NCI-H82 (cell line): ENCODE measurements at regions not wholly inside any gene's neighbourhood (a gene's known extent, or its start where the extent isn't known, plus 50 kb on each side); places are given as distances from the start of the nearest gene placed in this dataset.
A peak's percentile ranks its signal among the peaks of the same experiment; 100 is the strongest.
"Not testable (repeated sequence)": the region's sequence is repeated elsewhere in the genome, so short reads cannot be mapped to it uniquely, and the experiment has no call there.

Source experiments
- DNase-seq: peaks from one replicate; lab custom pipeline; 2025; lab: John Stamatoyannopoulos, UW

DNA sequence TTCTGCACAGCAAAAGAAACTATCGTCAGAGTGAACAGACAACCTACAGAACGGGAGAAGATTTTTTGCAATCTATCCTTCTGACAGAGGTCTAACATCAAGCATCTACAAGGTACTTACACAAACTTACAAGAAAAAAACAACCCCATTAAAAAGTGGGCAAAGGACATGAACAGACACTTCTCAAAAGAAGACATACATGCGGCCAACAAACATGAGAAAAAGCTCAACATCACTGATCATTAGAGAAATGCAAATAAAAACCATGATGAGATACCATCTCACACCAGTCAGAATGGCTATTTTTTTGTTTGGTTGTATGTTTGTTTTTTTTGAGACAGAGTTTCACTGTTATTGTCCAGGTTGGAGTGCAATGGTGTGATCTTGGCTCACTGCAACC is 131.5 kb upstream of the MED13 start:
- not testable (repeated sequence) for DNase-seq

DNA sequence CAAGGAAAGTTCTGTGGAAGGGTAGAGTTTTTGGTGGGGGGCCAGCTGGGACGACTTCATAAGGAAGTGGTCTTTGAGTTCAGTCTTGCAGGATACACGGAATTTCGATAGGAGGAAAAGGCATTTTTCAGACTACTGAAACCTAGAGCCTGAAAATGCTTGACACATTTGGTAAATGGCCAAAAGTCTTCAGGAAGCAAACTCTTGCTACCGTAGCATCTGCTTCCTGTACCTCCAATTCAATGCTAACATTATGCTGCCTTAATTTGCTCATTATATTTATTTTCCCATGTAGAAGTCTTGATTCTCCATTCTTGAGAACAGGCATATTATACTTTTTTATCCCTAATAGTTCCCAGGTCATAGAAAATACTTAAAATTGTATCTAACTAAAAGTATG is 129.3 kb upstream of the MED13 start:
- DNase-seq: no peak

DNA sequence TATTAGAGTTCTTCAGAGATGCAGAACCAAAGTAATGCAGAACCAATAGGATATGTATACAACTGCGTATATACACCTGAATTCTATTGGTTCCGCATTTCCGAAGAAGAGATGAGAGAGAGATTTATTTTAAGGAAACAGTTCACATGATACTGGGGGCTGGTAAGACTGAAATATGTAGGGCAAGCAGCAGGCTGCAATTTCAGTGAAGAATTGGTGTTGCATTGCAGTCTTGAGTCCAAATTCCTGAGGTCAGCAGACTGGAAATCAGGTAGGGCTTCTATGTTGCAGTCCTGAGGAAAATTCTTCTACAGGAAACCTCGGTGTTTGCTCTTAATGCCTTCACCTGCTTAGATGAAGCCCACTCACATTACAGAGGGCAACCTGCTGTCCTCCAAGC is 128.2 kb upstream of the MED13 start:
- no peak for DNase-seq

DNA sequence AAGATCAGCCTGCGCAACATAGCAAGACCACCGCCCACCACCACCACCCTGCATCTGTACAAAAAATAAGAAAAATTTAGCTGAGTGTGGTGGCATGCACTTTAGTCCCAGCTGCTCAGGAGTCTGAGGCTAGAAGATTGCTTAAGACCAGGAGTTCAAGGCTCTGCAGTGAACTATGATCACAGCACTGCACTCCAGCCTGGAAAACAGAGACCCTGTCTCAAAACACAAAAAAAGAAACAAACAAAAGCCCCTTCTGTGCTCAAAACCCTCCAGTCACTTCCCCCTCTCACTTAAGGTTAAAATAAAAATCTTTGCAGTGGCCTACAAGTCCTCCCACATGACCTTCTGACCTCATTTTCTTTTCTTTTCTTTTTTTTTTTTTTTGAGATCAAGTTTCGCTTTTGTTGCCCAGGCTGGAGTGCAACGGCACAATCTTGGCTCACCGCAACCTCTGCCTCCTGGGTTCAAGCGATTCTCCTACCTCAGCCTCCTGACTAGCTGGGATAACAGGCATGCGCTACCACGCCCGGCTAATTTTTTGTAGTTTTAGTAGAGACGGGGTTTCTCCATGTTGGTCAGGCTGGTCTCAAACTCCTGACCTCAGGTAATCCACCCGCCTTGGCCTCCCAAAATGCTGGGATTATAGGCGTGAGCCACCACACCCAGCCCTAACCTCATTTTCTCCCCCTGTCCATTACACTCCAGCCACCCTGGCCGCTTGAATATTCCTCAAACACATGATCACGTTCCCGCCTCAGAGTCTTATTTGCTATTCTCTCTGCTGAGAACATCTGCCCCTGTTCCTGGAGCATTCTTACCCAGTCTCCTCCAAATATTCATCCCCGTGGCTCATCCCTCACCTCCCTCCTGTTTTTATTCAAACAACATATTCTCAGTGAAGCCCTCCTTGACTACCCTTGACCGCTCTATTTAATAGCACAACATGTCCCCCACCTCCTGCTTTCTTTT is 126.6 kb upstream of the MED13 start:
- DNase-seq: no peak

DNA sequence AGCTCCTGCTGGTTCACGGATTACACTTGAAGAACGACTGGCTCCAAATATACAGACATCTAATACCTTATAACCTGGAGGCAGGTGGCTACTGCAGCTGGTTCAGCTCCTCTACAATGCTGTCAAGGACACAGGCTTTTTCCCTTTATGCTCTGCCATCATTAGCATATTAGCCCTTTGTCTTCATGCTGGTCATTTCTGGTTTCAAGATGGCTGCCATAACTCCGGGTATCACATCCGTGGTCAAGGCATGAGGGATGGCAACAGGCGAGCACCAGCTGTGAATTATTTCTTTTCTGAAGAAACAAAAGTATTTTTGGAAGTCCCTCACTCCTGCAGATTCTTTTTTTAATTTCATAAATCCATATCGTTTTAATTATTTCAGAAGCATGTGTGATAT is 124.3 kb upstream of the MED13 start:
- DNase-seq: peak; percentile 58

DNA sequence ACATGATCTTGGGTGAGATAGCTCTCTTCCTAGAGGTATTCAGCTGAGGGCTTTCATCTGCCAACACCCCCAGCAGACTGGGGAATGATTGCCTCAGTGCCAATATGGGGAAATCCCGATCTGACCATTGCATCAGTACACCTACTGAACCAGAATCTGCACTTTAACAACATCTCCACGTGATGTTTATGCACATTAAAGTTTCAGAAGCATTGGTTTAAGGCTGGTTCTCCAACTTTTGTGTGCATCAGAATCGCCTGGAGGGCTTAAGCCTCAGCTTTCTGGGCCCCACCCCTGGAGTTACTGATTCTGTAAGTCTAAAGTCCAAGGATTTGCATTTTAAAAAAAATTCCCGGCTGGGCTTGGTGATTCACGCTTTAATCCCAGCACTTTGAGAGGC is 123.6 kb upstream of the MED13 start:
- peak; percentile 83 for DNase-seq

DNA sequence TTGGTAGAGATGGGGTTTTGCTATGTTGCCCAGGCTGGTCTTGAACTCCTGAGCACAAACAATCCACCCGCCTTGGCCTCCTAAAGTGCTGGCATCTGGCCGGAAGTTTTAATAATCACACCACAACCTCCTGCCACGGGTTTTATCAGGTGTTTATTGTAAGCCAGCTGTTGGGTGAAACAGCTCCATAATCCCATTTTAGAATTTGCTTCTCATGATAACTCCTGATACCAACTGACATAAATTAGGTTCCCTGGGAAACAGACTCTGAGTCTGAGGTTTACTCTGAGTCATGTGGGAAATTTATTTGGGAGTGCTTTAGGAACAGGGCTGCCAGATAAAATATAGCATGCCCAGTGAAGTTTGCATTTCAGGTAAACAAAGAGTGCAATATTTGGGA is 122.6 kb upstream of the MED13 start:
- peak; percentile 94 for DNase-seq

DNA sequence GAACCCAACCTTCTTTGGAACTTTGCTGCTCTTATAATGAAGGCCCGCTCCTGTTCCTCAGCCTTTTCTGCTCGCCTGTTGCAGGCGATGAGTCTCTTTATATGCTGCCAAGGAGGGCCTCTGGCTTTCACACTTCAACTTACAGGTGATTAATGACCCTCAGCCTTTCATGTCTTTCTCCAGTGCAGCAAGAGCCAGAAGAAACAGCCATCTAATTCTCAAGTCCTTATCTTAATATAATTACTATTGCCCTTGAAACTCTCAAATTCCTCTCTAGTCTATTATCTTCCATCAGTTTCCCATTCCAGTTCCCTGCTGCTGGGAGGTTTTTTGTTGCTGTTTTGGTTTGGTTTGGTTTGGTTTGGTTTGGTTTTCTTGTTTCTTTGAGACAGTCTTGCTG is 121.8 kb upstream of the MED13 start:
- DNase-seq: no peak

DNA sequence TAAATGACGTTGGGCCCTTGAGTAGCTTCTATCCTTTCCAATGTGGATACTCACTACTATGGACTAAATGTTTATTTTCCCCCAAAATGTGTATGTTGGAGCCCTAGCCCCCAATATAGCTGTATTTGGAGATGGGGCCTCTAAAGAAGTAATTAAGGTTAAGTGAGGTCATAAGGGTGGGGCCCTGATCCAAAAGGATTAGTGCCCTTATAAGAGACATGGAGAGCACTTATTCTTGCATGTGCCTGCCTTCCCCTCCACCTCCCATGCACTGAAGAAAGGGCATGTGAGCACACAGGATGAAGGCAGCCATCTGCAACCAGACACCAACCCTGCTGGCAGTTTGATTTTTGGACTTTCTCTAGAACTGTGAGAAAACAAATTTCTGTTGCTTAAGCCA is 115.7 kb upstream of the MED13 start:
- no peak for DNase-seq

DNA sequence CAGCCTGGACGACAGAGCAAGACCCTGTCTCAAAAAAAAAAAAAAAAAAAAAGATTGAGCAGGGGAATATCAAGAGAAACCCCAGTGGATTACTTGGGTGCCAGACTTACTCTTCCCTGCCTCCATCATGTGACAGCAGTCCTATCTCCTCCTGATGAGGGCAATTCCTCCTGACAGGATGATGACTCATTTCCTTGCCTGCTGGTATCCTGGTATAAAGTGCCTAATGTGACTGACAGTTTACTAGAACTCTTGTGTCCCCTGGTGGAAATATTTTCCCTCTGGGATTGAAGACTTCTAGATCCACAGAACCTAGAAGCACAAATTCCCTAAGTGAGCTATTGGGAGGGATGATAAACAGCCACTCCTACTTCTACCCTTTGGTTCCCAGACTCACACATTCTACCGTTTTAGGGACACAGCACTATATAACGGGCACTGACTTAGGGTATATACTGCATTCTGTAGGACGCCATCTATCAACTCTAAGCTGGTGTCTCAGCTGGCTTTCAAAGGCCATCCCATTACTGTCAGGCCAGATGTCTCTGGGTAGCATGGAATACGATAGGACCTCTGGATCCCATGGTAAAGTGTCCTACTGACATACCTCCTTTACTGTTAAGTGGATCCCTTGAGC is 114.6 kb upstream of the MED13 start:
- no peak for DNase-seq

DNA sequence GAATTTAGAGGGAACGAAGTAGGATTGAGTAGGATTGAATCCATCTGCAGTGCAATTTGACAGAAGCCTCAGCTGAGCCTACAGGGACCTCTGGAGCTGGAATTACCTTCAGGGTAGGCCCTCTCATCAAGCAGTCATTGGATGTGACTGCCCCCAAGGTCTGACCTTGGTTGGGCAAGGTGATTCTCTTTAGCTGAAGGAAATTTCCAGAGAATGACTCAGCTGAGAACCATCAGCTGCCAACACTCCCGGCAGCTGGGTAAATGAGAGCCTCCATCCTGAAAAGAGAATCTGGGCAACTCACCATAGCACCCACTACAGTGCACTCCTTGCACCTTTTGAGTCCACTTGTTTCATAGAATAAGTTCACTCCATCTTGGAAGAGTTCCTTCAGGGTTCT is 113.5 kb upstream of the MED13 start:
- no peak for DNase-seq

DNA sequence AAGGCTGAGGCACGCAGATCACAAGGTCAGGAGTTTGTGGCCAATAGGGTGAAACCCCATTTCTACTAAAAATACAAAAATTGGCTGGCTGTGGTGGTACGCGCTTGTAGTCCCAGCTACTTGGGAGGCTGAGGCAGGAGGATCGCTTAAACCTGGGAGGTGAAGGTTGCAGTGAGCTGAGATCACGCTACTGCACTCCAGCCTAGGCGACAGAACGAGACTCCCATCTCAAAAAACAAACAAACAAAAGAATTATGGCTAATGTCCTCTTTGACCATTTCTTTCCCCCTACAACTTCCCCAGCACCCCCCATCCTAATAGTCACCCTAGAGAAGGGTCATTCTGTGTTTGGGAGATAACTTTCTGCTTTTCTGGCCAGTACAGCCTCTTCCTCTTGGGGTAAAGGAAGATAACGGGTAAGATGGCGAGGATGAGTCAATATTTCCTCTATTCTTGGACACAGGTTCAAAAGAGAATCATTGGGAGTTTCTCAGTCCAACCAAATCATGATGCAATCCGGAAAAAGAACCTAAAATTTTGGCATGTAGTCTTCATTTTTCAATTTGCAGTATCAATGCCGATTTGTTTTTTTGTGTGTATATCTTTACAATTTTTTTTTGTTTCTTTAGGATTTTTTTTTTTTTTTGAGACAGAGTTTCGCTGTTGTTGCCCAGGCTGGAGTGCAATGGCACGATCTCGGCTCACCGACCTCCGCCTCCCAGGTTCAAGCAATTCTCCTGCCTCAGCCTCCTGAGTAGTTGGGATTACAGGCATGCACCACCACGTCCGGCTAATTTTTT is 107.6 kb upstream of the MED13 start:
- DNase-seq: no peak

DNA sequence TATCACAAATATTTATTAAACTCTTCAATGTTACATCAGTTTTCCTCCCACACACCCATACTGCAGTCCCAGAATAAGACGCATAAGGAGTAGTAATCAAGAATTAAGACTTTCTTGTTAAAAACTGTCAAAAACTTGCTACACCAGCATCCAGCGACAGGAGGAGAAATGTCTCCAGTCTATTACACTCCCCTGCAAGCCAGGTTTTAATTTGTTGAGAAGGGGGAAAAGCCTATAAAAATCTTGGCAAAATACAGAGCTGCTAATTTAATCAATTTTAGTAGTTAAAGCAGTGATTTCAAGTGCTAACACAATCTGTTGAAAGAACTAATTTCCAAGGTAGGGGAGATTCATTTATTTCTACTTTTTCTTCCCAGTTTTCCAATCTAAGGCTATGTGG is 102.0 kb upstream of the MED13 start:
- no peak for DNase-seq

DNA sequence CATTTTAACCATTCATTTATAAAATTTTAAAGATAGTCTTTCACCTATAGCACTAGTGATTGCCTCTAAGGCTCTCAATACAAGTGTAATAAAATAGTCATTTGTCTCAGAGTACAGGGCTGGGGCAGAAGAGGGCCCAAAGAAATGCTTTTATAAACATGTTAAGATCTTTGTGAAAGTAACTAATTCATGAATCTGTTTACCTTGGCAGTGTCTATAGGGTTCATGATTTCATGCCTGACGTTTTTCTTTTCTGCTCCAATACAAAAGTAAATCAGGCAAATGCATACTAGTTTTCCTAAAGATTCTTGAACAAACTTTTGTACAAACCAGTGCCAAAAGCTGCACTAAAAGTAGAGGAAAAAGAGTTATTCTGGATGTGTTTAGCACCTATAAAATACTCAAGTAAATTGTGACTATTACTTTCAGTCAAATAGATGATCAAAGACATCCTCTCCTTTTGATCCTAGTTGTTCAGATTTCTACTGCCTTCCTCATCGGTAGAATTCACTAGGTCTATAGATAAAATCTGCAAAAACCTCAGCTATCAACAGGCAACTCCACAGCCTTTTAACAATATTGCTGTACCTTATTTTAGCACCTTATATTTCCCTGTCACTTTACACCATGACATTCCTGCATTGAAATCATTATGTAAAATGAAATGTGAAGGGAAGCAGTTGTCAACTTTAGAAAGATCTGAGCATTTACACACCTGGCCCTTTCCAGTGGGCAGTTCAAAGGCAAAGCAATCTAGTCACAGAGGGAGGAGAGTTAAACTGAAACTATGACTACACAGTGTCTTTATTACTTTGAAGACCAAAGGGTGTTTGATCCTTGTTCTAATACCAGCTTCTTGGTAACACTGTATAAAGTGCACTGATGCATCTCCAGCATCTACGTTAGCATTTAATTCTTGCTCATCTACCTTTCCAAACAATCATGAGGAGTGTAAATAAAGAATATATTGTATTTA is 100.0 kb upstream of the MED13 start:
- no peak for DNase-seq

DNA sequence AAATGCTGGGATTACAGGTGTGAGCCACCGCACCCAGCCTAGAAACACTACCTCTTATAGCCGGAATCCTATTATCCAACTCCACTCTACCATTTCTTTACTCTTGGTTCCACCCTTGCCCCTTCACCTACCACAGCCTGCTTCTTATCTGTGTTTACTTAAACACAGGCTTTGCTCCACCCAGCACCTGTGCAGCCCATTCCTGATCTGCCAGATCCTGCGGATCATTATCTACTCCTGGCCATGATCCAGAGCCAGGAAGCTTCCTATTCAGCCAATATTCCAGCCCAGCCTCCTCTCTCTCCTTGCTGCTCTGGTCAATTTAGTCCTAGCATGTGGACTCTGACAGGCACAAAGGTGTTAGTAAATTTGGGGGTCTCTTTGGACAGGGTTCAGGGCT is 98.8 kb upstream of the MED13 start:
- peak; percentile 62 for DNase-seq

DNA sequence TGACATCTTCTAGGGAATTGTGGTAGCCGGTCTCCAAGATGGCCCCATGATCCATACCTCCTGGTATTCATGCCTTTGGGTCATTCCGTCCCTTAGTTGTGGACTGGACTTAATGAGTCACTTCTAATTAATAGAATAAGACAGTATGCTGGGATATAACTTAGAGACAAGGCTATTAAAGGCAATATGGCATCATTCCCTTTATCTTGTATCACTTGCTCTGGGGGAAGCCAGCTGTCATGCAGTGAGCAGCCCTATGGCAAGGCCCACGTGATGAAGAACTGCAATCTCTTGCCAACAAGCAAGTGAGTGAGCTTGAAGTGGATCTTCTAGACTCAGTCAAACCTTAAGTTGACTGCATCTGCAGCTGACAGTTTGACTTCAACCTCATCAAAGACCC is 97.8 kb upstream of the MED13 start:
- DNase-seq: peak; percentile 47

DNA sequence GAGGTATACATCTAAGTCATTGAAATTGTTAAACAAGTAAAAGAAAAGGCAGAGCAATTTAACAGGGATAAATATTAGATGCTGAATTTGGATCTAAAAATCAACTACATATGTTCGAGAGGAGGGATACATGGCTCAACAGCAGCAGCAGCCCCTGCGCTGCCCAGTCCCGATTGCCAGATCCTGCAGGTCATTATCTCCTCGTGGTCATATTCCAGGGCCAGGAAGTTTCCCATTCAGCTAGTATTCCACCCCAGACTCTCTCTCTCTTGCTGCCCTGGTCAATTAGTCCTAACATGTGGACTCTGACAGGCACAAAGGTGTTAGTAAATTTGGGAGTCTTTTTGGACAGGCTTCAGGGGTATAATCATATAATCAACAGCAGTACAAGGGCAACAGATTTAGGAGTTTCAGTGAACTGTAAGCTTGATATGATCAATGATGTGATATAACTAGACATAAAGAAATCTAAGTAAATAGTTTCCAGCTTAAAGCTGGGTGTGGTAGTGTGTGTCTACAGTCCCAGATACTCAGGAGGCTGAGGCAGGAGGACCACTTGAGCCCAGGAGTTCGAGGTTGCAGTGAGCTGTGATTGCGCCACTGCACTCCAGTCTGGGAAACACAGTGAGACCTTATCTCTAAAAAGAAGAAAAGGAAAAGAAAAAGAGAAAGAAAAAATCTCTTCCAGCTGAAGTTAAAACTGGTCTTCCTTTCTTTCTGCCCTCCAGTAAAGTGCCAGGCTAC is 96.5 kb upstream of the MED13 start:
- DNase-seq: no peak

DNA sequence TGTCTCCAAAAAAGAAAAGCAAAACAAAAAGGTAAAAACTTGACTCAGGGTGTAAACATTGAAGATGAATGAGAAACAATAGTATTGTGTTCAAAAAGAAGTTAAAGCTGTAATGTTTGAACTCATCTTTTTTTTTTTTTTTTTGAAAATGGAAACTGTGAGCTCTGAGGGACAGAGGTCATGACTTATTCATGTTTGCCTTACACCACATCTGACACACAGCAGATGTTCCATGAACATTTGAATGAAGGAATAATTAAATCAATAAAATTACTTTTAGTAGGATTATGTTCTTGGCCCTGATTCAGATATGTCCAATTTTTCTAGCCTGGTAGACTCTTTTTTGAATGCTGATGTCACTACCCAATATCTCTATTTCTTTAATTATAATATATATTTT is 95.7 kb upstream of the MED13 start:
- DNase-seq: no peak

DNA sequence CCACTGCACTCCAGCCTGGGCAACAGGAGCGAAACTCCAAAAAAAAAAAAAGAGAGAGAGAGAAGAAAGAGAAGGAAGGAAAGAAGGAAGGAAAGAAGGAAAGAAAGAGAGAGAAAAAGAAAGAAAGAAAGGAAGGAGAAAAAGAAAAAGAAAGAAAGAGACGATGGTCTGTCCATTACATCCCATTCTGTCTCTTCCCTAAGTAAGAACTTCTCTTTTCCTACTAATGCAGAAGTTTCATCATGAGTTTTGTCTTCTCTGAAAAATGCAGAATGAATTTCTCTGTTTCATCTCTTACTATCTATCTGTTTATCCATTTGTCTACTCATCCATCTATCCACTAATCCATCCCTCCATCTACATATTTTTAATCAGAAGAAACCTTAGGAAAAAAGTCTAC is 94.9 kb upstream of the MED13 start:
- DNase-seq: no peak

DNA sequence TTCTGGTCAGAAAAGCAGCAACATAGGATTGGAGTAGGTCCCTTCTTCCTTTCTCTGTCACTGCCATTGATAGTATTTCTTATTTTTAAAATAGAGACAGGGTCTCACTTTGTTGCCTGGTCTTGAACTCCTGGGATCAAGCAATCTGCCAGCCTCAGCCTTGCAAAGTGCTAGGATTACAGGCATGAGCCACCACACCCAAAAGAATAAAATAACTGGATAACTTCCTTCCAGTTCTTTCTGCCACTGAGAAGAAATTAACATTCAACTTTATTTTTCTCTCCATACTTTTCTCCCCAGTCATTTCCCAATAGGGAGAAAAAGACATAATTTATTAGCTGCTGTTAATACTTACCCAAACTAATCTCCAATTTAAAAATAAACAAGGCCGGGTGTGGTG is 91.9 kb upstream of the MED13 start:
- DNase-seq: peak; percentile 11

DNA sequence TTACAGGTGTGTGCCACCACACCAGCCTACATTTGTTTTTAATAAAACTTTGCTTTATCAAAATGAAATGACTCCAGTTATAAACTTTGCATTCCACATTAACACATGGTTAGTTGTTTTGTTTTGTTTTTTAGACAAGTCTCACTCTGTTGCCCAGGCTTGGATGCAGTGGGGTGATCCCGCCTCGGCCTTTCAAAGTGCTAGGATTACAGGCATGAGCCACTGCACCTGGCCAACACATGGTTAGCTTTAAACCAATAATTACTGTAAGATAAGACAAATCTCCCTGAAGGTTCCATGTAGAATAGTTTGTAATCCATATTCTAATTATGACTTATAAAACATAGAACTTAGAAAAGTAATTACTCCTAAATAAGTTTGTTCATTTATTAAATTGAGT is 89.8 kb upstream of the MED13 start:
- DNase-seq: peak; percentile 73
